NCI-H1417 (cell line): ENCODE measurements at regions not wholly inside any gene's neighbourhood (a gene's known extent, or its start where the extent isn't known, plus 50 kb on each side); places are given as distances from the start of the nearest gene placed in this dataset.
A peak's percentile ranks its signal among the peaks of the same experiment; 100 is the strongest.
"Not testable (repeated sequence)": the region's sequence is repeated elsewhere in the genome, so short reads cannot be mapped to it uniquely, and the experiment has no call there.

Source experiments
- DNase-seq, 3 experiments: peaks; one replicate each; lab custom pipeline; 2025; lab: John Stamatoyannopoulos, UW

- not testable (repeated sequence) for DNase-seq
These were observed 207.8 kb downstream of the USP6NL start for GRCh38 chr10:11403646-11404045.

GRCh38 chr10:11403116-11403515 is 208.3 kb downstream of the USP6NL start:
- no peak for DNase-seq

- DNase-seq = no peak
These were observed 209.1 kb downstream of the USP6NL start for GRCh38 chr10:11402392-11402791.

- DNase-seq = no peak
These were observed 209.9 kb downstream of the USP6NL start for GRCh38 chr10:11401264-11402235.

- DNase-seq = no peak
These were observed 213.4 kb downstream of the USP6NL start for GRCh38 chr10:11397980-11398580.

- DNase-seq = peak in 1 of 3 experiments; percentile 0
These were observed 214.1 kb downstream of the USP6NL start for GRCh38 chr10:11397077-11397965.

GRCh38 chr10:11396311-11396955 is 215.0 kb downstream of the USP6NL start:
- DNase-seq = no peak

GRCh38 chr10:11395581-11396310 is 215.7 kb downstream of the USP6NL start:
- no peak for DNase-seq

GRCh38 chr10:11395161-11395560 is 216.3 kb downstream of the USP6NL start:
- DNase-seq = no peak

GRCh38 chr10:11393858-11394257 is 217.6 kb downstream of the USP6NL start:
- no peak for DNase-seq

- no peak for DNase-seq
These were observed 218.7 kb downstream of the USP6NL start for GRCh38 chr10:11392776-11393175.

GRCh38 chr10:11388996-11389395 is 222.5 kb downstream of the USP6NL start:
- DNase-seq = no peak

- peak in 1 of 3 experiments; percentile 24 for DNase-seq
These were observed 223.8 kb downstream of the USP6NL start for GRCh38 chr10:11387551-11388222.

GRCh38 chr10:11387044-11387443 is 224.4 kb downstream of the USP6NL start:
- no peak for DNase-seq
